ENCODE measurements at regions not wholly inside any gene's neighbourhood (a gene's known extent, or its start where the extent isn't known, plus 50 kb on each side); places are given as distances from the start of the nearest gene placed in this dataset.
"Not testable (repeated sequence)": the region's sequence is repeated elsewhere in the genome, so short reads cannot be mapped to it uniquely, and the experiment has no call there.

DNA sequence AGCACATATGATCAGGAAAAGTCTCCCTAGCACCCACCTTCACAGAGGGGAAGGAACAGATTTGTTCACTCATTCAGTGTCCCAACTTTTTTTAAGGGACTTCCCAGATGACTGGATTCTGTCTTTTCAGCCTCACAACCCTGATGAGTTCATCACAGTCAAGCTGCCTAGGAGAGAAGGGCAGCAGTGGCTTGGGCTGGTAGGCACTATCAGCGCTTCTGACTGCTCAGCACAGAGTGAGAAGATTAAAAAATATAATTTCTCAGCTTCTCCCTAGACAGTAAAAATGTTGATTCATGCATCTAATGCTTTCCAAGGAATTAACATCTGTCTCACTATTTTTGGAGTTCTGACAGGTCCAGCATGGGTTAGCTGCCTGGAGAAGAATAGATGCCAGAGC lies 328.2 kb downstream of the DTHD1 start:
- DNase-seq: no peak

DNA sequence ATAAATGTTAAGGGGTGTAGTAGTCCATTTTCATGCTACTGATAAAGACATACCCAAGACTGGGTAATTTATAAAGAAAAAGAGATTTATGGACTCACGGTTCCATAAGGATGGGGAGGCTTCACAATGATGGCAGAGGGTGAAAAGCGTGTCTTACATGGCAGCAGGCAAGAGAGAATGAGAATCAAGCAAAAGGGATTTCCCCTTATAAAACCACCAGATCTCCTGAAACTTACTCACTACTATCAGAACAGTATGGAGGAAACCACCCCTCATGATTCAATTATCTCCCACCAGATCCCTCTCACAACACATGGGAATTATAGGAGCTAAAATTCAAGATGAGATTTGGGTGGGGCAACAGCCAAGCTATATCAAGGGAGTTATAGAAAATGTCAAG lies 329.2 kb downstream of the DTHD1 start:
- no peak for DNase-seq

DNA sequence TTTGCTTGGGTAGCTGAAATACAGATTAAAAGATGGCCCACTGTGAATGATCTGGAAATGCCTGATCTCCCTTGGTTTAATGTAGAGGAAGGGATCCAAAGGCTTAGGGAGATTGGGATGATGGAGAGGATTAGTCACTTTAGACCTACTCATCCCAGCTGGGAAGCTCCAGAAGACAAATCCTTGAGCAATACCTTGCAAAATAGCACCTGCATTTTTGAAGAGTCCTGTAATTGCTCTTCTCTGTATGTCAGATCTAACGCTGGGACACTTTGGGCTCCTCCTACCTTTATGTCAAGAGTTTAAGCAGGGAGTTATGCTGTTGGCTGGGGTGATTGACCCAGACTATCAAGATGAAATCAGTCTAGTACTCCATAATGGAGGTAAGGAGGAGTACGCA lies 331.7 kb downstream of the DTHD1 start:
- not testable (repeated sequence) for DNase-seq

DNA sequence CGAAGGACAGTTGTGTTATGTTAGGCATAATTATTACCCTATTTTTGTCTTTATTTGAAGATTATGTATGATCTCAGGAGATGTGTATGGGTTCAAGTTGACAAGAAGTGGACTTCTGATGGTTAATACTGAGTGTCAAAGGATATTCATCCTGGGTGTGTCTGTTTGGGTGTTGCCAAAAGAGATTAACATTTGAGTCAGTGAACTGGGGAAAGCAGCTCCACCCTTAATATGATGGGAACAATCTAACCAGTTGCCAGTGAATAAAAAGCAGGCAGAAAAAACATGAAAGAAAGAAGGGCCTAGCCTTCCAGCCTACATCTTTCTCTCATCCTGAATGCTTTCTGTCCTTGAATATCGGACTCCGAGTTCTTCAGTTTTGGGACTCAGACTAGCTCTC lies 332.6 kb downstream of the DTHD1 start:
- no peak for DNase-seq

DNA sequence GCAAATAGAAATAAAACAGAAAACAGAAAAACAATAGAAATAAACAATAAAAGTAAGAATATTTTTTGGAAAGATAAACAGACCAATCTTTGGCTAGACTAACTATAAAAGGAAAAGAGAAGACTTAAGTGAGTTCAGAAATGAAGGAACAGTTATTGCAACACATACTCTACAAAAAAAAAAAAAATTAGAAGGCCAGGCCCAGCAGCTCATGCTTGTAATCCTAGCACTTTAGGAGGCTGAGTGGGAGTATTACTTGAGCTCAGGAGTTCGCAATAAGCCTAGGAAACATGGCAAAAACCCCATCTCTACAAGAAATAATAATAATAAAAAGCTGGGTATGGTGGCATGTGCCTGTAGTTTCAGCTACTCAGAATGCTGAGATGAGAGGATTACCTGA lies 336.7 kb downstream of the DTHD1 start:
- DNase-seq: no peak

DNA sequence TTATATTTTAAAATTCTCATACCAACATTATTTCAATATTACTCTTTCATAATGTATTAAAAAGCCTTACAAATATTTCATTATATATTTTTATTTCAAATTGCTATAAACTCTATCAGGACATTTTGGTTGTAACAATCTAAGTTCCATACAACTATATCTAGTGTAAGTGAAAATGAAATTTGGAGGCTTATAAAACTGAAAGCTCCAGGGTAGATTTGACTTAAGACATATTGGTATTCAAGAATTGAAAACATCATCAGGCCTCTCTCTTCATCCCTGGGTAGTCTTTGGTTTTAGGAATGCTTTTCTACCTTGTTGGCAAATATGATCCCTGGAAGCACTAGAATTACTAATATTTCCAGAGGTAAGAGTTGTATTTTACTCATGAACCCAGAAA lies 342.6 kb downstream of the DTHD1 start:
- DNase-seq: no peak

DNA sequence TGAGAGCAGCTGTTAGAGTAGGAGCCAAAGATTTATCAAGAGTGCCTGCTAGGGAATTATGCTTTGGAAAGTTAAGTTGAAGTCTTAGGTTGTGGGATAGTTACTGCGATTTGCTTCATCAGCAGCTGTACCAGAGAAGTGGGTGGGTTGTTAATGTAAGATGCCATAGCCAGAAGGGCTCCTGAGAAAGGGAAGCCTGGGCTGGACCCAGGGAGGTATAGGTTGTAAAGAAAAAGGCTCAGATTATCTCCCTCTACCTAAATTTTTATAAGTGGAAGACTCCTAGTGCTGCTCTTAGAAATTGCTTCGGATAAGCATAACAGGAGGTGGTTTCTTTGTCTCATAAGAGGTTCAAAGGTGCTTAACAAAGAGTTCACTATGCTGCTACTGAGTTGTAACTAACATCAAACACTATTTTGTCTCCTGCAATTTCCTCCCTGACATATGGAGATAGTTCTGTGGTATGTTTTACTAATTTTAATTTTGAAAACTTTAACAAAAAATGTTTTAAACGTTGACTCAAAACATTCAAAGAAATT lies 356.9 kb downstream of the DTHD1 start:
- no peak for DNase-seq

DNA sequence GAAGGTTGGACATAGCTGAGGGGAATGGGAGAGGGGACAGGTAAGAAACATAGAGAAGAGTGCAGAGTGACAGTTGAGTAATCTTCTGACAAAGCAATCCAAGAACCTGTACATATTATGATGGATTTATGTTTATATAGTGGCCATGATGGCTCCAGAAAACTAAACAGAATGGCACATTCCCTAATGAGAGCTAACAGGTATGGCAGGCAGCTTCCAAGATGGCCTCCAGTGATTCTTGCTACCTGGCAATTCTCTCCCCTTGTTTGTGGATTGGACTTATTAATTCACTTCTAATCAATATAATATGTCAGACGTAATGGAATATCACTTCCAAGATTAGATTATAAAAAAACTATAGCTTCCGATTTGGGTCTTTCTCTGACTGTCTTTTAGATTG lies 359.5 kb downstream of the DTHD1 start:
- DNase-seq: no peak

DNA sequence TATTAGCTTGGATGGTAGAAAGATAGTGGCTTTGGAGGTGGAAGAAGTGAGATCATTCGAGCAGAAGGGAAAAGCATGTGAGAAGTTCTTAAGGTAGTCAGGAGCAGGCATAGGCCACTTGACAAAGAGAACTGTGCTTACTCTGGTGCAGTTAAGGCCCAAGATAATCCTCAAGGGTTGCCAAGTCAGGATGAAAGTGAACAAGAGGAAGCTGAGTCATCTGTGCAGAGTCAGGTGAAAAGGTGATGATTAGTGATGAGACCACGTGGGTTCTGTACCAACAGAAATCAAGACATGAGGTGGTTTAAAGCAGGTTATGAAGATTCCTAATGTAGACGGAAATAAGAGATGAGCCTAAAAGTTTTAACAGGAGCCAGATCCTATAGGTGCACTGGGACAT lies 369.8 kb downstream of the DTHD1 start:
- no peak for DNase-seq

DNA sequence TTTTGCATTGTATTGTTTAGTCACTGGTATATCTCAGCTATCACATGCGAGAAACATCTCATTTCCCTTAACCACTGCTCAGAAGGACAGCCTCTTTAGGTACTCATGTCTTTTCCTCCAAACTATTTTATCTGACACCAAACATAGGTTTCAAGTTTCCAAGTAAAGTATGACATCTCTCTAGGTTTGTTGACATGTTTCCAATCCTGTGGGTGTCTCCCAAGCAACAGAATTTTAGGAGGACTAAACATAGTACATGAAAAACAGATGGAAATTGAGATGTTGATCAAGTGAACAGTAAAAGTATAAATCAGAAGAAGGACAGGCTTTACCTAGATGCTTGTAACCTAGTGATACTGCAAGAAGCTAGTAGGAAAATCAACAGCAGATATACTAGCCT lies 371.4 kb downstream of the DTHD1 start:
- no peak for DNase-seq

DNA sequence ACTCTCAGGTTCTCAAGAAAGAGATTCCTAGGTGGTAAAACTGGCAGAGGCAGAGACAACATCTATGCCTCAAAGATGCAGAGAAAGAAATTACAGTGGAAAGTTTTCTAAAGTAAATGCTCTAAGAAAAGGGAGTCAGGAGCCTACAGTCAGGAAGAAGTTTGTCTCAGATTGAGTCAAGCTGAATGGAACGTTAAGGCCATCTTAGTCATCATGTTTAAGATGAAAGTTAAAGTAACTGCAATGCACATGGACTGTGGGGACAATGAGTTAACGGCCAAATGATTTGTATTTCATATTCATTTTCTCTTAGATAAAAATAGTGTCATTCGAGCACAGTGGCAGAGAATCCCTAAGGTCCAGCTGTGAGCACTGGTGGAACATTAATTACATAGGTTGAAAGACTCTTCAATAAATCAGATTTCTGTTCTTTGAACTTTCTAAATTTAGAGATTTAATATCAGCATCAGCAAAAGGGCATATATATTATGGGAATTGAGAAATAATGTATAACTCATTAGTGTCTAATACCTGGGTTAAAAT lies 384.6 kb downstream of the DTHD1 start:
- no peak for DNase-seq

DNA sequence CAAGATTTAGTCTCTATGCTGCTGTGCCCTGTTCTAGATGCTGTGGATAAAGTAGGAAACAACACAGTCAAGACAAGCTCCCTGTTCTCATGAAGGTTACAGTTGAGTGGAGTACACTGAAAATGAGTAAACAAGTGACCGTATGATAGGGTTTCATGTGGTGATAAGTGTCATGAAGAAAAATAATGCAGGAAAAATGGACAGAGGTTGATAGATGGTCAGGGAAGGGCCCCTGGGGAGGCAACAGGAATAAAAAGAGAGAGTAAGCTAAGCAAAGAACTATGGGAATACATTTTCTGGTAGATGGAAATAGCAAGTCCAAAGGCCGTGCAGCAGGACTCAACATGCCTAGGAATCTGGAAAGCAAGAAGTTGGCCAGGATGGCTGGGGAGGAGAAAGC lies 394.0 kb downstream of the DTHD1 start:
- no peak for DNase-seq

DNA sequence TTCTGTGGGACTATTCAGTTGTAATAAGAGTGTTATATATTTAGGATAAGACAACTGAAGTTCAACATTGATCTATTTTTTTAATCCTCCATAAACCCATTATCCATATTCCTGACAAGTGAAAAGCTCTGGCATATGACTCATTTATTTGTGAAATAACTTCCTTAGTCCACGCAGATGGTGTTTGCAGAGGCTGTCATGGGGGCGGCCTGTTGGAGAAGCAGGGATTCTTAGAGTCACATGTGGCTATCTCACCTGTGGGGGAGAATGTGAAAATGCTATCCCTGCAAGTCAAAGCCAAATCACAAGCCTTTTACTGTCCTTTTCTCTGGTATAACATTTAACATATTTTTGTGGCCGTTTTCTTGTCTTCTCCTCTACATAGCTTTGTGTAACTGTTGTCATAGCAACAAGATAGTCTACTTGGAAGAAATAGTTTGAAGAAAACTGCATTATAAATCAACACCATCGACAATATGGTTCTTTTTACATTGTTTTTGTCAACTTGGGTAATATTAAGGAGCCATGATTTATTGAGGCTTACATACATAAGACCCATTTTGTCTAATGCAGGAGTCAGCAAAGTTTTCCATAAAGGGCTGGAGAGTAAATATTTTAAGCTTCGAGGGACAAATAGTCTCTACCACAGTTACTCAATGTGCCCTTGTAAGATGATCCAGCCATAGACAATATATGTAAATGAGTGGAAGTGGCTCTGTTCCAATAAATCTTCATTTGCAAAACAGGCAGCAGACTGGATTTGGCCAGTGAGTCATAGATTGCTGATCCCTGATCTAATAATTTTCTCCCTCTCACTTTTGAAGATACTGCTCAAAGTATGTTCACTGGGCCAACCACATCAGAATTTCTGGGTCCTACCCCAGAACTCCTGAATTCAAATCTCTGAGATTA lies 395.0 kb downstream of the DTHD1 start:
- DNase-seq: no peak

DNA sequence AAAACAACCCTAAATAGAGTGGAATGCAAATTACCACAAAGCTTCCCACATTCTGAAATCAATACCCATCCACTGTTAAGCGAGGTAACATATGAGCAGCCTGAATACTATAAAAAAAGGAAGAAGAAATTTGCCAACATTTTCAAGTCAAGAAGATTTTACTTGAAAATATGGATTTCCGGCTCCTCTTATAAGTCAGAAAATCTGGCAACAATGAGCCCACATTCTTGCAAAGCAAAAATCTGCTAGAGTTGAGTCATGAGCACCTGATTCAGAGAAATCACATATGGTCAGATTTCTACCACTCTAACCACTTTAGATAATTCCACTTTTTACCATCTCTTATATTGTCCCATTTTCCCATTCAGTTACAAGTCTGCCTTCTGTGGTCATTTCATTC lies 395.7 kb downstream of the DTHD1 start:
- no peak for DNase-seq

DNA sequence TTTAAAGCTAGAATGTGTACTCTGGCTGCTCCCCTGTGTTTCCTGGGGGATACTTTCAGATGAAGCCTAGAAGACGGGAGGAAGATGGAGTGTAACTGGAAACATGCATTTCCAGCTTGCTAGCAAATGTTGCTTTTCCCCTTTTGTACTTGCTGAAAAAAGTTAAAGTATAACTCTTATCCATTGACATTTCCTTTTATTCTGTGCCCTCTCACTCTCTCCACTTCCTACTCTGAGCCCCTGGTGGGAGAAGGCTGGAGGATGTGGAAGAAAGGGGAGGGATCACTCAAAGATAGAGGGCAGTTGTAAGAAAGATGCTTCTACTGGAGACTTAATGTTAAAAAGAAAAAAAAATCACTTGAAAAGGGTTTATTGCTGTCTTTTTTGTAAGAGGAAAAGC lies 396.5 kb downstream of the DTHD1 start:
- no peak for DNase-seq

DNA sequence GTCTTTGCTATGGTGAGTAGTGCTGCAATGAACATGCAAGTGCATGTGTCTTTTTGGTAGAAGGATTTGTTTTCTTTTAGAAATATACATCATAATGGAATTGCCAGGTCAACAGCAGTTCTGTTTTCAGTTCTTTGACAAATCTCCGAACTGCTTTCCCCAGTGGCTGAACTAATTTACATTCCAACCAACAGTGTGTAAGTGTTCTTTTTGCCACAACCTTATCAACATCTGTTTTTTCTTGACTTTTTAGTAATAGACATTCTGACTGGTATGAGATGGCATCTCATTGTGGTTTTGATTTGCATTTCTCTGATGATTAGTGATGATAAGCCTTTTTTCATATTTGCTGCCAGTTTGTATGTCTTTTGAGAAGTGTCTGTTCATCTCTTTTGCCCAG lies 406.3 kb downstream of the DTHD1 start:
- DNase-seq: no peak

DNA sequence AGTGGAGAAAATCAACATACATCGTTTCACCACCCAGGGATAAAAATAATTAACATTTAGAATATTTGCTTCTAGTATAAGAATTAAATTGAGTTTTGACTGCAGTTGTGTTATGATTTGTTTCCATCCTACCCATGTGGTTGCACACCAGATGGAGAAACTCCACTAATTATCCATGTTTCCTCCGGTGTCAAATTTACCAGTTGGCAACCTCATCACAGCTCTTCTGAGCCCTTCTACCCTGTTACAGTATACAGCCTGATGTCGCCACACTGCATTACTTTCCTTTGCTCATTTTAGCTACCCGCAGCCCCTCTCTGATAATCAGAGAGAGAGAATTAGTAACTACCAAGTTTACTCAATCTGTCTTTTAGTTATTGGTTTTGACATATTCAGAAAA lies 411.2 kb downstream of the DTHD1 start:
- DNase-seq: no peak

DNA sequence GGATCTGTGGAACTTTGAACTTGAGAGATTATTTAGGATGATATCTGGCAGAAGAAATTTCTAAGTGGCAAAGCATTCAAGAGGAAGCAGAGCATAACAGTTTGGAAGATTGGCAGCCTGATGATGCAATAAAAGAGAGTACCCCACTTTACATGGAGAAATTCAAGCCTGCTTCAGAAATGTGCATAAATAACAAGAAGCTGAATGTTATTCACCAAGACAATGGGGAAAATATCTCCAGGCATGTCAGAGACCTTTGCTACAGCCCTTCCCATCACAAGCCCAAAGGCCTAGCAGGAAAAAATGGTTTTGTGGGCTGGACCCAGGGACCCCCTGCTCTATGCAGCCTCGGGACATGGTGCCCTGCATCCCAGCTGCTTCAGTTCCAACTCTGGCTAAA lies 420.8 kb downstream of the DTHD1 start:
- DNase-seq: no peak

DNA sequence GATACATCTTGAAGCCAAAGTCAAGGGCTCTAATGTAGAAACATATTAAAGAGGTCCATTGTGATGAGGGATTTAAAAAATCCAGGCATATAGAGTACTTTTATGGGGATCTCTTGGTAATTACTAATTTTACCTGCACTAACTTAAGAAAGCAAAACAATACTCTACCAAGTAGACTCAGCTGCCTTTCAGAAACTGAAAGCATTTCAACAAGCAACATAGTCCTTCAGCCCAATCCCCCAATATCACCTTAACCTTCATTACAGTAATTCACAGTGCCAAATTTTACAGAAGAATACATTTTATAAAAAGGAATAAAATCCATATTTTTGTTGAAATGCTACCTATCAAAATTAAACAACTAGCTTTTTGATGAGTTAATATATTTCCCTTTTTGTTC lies 422.9 kb downstream of the DTHD1 start:
- DNase-seq: no peak

DNA sequence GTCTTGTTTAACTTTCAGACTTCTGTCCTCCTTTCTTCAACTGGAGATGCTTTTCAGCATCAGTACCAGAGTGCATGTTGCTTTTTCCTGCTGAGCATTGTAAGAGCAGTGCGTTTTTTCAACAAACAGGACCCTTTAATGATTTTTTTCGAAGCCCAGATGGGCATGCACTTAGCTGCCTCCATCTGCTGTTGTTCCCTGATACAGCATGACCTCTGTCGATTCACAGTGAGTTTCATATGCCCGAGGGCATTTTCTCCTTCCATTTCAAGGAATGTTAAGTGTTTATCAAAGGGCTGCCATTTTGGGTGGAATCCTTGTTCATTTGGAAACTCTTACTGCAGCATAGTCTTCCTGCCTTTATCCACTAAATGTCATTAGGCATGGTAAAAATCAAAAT lies 428.6 kb downstream of the DTHD1 start:
- DNase-seq: no peak

DNA sequence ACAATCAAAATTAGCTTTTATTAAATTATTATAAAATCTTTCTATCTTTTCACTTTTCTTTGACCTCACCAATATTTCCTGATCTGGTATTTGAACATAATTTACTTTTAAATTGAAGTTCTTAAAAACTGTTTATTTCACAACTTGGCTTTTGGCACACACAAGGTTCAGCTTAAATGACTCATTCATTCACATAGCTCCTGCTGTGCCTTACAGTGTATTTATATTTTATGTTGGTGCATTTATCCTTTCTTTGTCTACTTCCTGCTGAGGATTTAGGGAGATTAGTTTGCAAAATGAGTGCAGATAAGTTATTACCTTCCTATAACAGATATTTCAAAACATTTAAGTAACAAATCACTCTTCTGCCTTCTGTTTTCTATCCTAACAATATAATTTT lies 430.6 kb downstream of the DTHD1 start:
- DNase-seq: no peak

DNA sequence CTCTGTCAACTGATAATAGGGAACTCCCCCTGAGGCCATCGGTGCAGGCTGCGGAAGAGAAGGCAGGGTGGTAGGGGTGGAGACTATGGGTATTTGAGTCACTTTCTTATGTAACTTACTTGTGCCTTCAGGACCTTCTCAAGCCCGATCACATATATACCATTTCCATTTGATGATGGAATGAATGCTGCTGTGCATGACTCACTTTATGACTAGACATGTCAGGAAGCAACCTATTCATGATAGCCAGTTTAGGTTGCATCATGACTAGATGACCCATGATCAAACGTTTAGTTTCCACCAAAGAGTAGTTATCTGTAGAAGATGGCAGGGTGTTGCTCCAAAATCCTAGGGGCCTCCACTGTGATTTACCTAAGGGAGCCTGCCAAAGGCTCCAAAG lies 435.5 kb downstream of the DTHD1 start:
- DNase-seq: no peak

DNA sequence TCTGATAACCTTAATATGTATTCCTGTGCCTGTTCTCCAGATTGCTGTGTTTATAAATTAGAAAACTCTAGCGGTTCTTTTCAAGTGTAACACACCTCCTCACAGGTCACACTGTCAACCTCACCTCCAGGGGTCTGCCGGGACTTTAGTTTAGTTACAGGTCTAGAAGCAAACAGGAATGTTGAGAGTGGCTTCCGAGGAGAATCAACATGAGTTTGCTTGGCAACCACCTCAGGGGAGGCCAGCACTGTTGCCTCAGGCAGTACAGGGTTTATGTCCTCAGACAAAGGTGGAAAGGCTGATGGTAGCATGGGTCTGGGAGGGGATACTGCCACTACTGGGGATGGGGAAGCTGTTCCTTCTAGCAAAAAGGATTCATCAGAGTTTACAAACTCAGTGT lies 438.0 kb downstream of the DTHD1 start:
- no peak for DNase-seq

DNA sequence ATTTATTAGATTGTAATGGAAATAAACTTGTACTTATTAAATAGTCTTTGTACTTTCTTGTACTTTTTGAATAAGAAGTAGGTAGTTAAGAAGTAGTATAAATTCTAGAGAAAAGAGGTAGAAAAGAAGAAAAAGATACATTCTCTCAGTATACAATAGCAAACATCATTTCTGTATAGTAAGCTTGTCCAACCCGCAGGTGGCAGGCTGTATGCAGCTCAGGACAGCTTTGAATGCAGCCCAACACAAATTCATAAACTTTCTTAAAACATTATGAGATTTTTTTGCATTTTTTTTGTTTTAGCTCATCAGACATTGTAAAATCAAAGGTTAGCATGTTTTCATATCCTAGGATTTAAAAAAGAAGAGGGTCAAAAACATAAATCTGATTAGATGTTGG lies 441.6 kb downstream of the DTHD1 start:
- no peak for DNase-seq

DNA sequence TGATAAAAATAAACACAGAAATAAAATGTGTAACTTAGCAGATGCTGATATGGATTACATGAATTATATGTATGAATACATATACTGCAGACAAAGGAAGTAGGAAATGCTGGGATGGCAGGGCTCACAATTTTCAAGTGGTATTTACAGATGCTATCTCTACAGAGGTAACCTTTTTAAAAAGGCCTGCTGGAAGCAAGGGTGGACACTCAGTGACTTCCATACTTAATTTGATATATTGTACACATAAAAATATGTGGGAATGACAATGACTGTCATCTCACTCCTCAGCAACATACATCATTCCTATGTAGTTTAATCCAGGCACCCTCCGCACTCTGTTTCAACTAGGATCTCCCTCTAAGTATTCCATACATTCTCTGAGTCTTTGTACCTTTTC lies 452.9 kb downstream of the DTHD1 start:
- DNase-seq: no peak

Measured in SW 1271 (cell line).